Effector memory CD4-positive, alpha-beta T cell (primary cell): ENCODE measurements at regions not wholly inside any gene's neighbourhood (a gene's known extent, or its start where the extent isn't known, plus 50 kb on each side); places are given as distances from the start of the nearest gene placed in this dataset.
"Not testable (repeated sequence)": the region's sequence is repeated elsewhere in the genome, so short reads cannot be mapped to it uniquely, and the experiment has no call there.

Experiments
- DNase-seq, 3 donors: peaks; one replicate each; pipeline ENCODE4 v3.0.0-alpha.2; 2020
- H3K27ac ChIP-seq: 2 replicates; pipeline ENCODE4 v1.7.0; 2013; ENCODE audit warnings: mild to moderate bottlenecking, low read length, moderate library complexity; ENCODE audit not compliant: insufficient read depth, poor library complexity, severe bottlenecking
- H3K27me3 ChIP-seq: replicated peaks from 2 replicates; pipeline ENCODE4 v1.7.0; 2013; ENCODE audit warnings: mild to moderate bottlenecking, low read length; ENCODE audit not compliant: insufficient read depth, control insufficient read depth, poor library complexity, severe bottlenecking
- H3K36me3 ChIP-seq: 2 replicates; pipeline ENCODE4 v1.7.0; 2013; ENCODE audit warnings: mild to moderate bottlenecking, low read length, moderate library complexity; ENCODE audit not compliant: control insufficient read depth, insufficient read depth
- H3K4me1 ChIP-seq: 2 replicates; pipeline ENCODE4 v1.7.0; 2013; ENCODE audit warnings: low read length, mild to moderate bottlenecking; ENCODE audit not compliant: control insufficient read depth, insufficient read depth, poor library complexity, severe bottlenecking
- H3K4me3 ChIP-seq: 2 replicates; pipeline ENCODE4 v1.7.0; 2013; ENCODE audit warnings: low read length, low read depth, mild to moderate bottlenecking; ENCODE audit not compliant: insufficient read depth, poor library complexity, severe bottlenecking
- H3K9me3 ChIP-seq: 2 replicates; pipeline ENCODE4 v1.7.0; 2013; ENCODE audit warnings: mild to moderate bottlenecking, low read length, moderate library complexity; ENCODE audit not compliant: control insufficient read depth

GRCh38 chr15:62415498-62415897 lies 250.4 kb upstream of the C2CD4B start:
- Histone ChIP-seq H3K4me3 (no peak overlapping the region), H3K36me3 (no peaks in the 10 kb centered on the region), H3K9me3 (no peaks in the 10 kb centered on the region), H3K4me1 (no peaks in the 10 kb centered on the region), H3K27me3 (no peaks in the 10 kb centered on the region), H3K27ac (no peak overlapping the region)
- no peak for DNase-seq

- Histone ChIP-seq H3K4me3 (no peak overlapping the region), H3K27me3 (no peaks in the 10 kb centered on the region), H3K36me3 (no peaks in the 10 kb centered on the region), H3K9me3 (no peaks in the 10 kb centered on the region), H3K4me1 (no peaks in the 10 kb centered on the region), H3K27ac (no peak overlapping the region)
- DNase-seq = no peak
Measured at GRCh38 chr15:62416526-62416925, 251.4 kb upstream of the C2CD4B start.

- Histone ChIP-seq H3K4me1 (no peaks in the 10 kb centered on the region), H3K36me3 (no peaks in the 10 kb centered on the region), H3K4me3 (no peak overlapping the region), H3K27me3 (no peaks in the 10 kb centered on the region), H3K9me3 (no peaks in the 10 kb centered on the region), H3K27ac (no peak overlapping the region)
- DNase-seq = no peak
Measured at GRCh38 chr15:62417439-62417838, 252.4 kb upstream of the C2CD4B start.

GRCh38 chr15:62418496-62418895 lies 253.4 kb upstream of the C2CD4B start:
- not testable (repeated sequence) for H3K27me3 ChIP-seq

GRCh38 chr15:62419192-62419591 lies 254.1 kb upstream of the C2CD4B start:
- H3K27ac ChIP-seq = no peak overlapping the region
- H3K4me1 ChIP-seq = no peaks in the 10 kb centered on the region
- H3K36me3 ChIP-seq = no peaks in the 10 kb centered on the region
- no peak overlapping the region for H3K4me3 ChIP-seq
- no peaks in the 10 kb centered on the region for H3K9me3 ChIP-seq
- no peak for DNase-seq
- no peaks in the 10 kb centered on the region for H3K27me3 ChIP-seq

More at GRCh38 chr15:62418496-62418895, 253.4 kb upstream of the C2CD4B start:
- H3K9me3 ChIP-seq, DNase-seq, H3K27ac ChIP-seq, H3K4me1 ChIP-seq, H3K36me3 ChIP-seq, H3K4me3 ChIP-seq: not testable (repeated sequence)

GRCh38 chr15:62420371-62420770 lies 255.3 kb upstream of the C2CD4B start:
- H3K4me1 ChIP-seq, H3K36me3 ChIP-seq, H3K4me3 ChIP-seq, H3K9me3 ChIP-seq, DNase-seq, H3K27me3 ChIP-seq, H3K27ac ChIP-seq: not testable (repeated sequence)

GRCh38 chr15:62421289-62421688 lies 256.2 kb upstream of the C2CD4B start:
- H3K9me3 ChIP-seq = no peaks in the 10 kb centered on the region
- H3K4me1 ChIP-seq = no peaks in the 10 kb centered on the region
- no peak overlapping the region for H3K4me3 ChIP-seq
- no peaks in the 10 kb centered on the region for H3K36me3 ChIP-seq
- no peaks in the 10 kb centered on the region for H3K27me3 ChIP-seq
- no peak for DNase-seq
- no peak overlapping the region for H3K27ac ChIP-seq

- no peaks in the 10 kb centered on the region for H3K9me3 ChIP-seq
- no peaks in the 10 kb centered on the region for H3K27me3 ChIP-seq
- no peak overlapping the region for H3K27ac ChIP-seq
- H3K36me3 ChIP-seq = no peaks in the 10 kb centered on the region
- no peak for DNase-seq
- no peak overlapping the region for H3K4me3 ChIP-seq
- H3K4me1 ChIP-seq = no peaks in the 10 kb centered on the region
Measured at GRCh38 chr15:62426387-62426956, 261.4 kb upstream of the C2CD4B start.

GRCh38 chr15:62428259-62428658 lies 263.2 kb upstream of the C2CD4B start:
- Histone ChIP-seq H3K4me3 (no peak overlapping the region), H3K9me3 (no peaks in the 10 kb centered on the region), H3K36me3 (no peaks in the 10 kb centered on the region), H3K27ac (no peak overlapping the region), H3K27me3 (no peaks in the 10 kb centered on the region), H3K4me1 (no peaks in the 10 kb centered on the region)
- no peak for DNase-seq

- no peak overlapping the region for H3K4me3 ChIP-seq
- no peak overlapping the region for H3K27ac ChIP-seq
- H3K36me3 ChIP-seq = no peaks in the 10 kb centered on the region
- H3K27me3 ChIP-seq = no peaks in the 10 kb centered on the region
- DNase-seq = no peak
- H3K4me1 ChIP-seq = no peaks in the 10 kb centered on the region
- no peaks in the 10 kb centered on the region for H3K9me3 ChIP-seq
Measured at GRCh38 chr15:62428851-62429598, 263.9 kb upstream of the C2CD4B start.
